HEK293 (cell line): ENCODE measurements at regions not wholly inside any gene's neighbourhood (a gene's known extent, or its start where the extent isn't known, plus 50 kb on each side); places are given as distances from the start of the nearest gene placed in this dataset.

Experiments used
- CTCF ChIA-PET: fragments of 350-600 bp; formaldehyde crosslinking; extraction: SDS; loops from one replicate; lab custom pipeline; 2021; ENCODE audit warnings: antibody characterized with exemption; lab: Yijun Ruan, JAX
- POLR2A ChIA-PET: fragments of 300-600 bp; formaldehyde crosslinking; extraction: SDS; loops from one replicate; lab custom pipeline; 2020; ENCODE audit warnings: antibody characterized with exemption, inconsistent platforms; lab: Yijun Ruan, JAX
- H3K27ac ChIP-seq: fragments of 200-500 bp; sonication (Bioruptor generic); 2 replicates; pipeline ENCODE4 v1.5.1; 2014; ENCODE audit warnings: low read depth, low read length, control low read depth, inconsistent platforms; ENCODE audit errors: extremely low read depth
- H3K36me3 ChIP-seq, 2 experiments: fragments of 200-500 bp in 1 of 2; sonication (Bioruptor generic) in 1 of 2; 1 replicate in 1 of 2; 2 replicates in 1 of 2; pipeline ENCODE4 v1.5.1; 2014 to 2017; ENCODE audit warnings: inconsistent platforms in 2 of 2, low read length in 2 of 2; ENCODE audit not compliant: control insufficient read depth in 2 of 2, insufficient read depth in 1 of 2
- H3K4me1 ChIP-seq: fragments of 200-500 bp; sonication (Bioruptor generic); 2 replicates; pipeline ENCODE4 v1.5.1; 2014; ENCODE audit warnings: mild to moderate bottlenecking, low read length, inconsistent platforms; ENCODE audit not compliant: control insufficient read depth, insufficient read depth
- H3K4me3 ChIP-seq: 2 replicates; pipeline ENCODE4 v1.5.1; 2011; ENCODE audit warnings: low read depth, mild to moderate bottlenecking, control low read depth, low read length, moderate library complexity
- H3K9me3 ChIP-seq: fragments of 200-500 bp; sonication (Bioruptor generic); 2 replicates; pipeline ENCODE4 v1.5.1; 2014; ENCODE audit warnings: low read depth, low read length, inconsistent platforms; ENCODE audit not compliant: control insufficient read depth, insufficient read depth
- KLF16 ChIP-seq: fragments of 450-650 bp; formaldehyde crosslinking; IDR thresholded peaks from 2 replicates; pipeline ENCODE4 v1.5.1; 2017; ENCODE audit warnings: missing biosample characterization, missing genetic modification characterization
- KLF8 ChIP-seq: fragments of 450-650 bp; formaldehyde crosslinking; IDR thresholded peaks from 2 replicates; pipeline ENCODE4 v1.5.1; 2016; ENCODE audit warnings: missing biosample characterization, missing genetic modification characterization
- PBX3 ChIP-seq: sonication (generic); formaldehyde crosslinking; IDR thresholded peaks from 2 replicates; pipeline ENCODE4 v1.8.1; 2022; ENCODE audit warnings: mild to moderate bottlenecking, moderate library complexity, missing genetic modification reagents
- WT1 ChIP-seq: fragments of 450-650 bp; formaldehyde crosslinking; IDR thresholded peaks from 2 replicates; pipeline ENCODE4 v1.5.1; 2016; ENCODE audit warnings: missing biosample characterization, missing genetic modification characterization
- ZEB2 ChIP-seq: fragments of 450-650 bp; formaldehyde crosslinking; IDR thresholded peaks from 2 replicates; pipeline ENCODE4 v1.5.1; 2016; ENCODE audit warnings: missing biosample characterization, missing genetic modification characterization
- ZFP37 ChIP-seq: fragments of 450-650 bp; formaldehyde crosslinking; IDR thresholded peaks from 2 replicates; pipeline ENCODE4 v1.5.1; 2016; ENCODE audit warnings: missing biosample characterization, missing genetic modification characterization
- ZFP41 ChIP-seq: fragments of 450-650 bp; formaldehyde crosslinking; IDR thresholded peaks from 2 replicates; pipeline ENCODE4 v1.5.1; 2016; ENCODE audit warnings: missing biosample characterization, missing genetic modification characterization, borderline replicate concordance
- ZIC2 ChIP-seq: fragments of 450-650 bp; formaldehyde crosslinking; IDR thresholded peaks from 2 replicates; pipeline ENCODE4 v1.5.1; 2016; ENCODE audit warnings: missing biosample characterization, missing genetic modification characterization
- ZNF148 ChIP-seq: fragments of 450-650 bp; formaldehyde crosslinking; IDR thresholded peaks from 2 replicates; pipeline ENCODE4 v1.5.0; 2017; ENCODE audit warnings: missing biosample characterization, missing genetic modification characterization, borderline replicate concordance
- ZNF2 ChIP-seq: fragments of 450-650 bp; formaldehyde crosslinking; IDR thresholded peaks from 2 replicates; pipeline ENCODE4 v1.5.1; 2016; ENCODE audit warnings: missing biosample characterization, missing genetic modification characterization
- ZNF214 ChIP-seq: fragments of 450-650 bp; formaldehyde crosslinking; IDR thresholded peaks from 2 replicates; pipeline ENCODE4 v1.5.1; 2017; ENCODE audit warnings: missing biosample characterization, mild to moderate bottlenecking, missing genetic modification characterization, borderline replicate concordance
- ZNF221 ChIP-seq: fragments of 450-650 bp; formaldehyde crosslinking; IDR thresholded peaks from 2 replicates; pipeline ENCODE4 v1.5.1; 2017; ENCODE audit warnings: missing biosample characterization, missing genetic modification characterization, borderline replicate concordance
- ZNF274 ChIP-seq, 2 experiments: fragments of 200-500 bp in 1 of 2; fragments of 450-650 bp in 1 of 2; sonication (Bioruptor generic) in 1 of 2; formaldehyde crosslinking in 1 of 2; IDR thresholded peaks; 2 replicates each; pipeline versions ENCODE4 v1.5.1 to v1.6.1; 2014 to 2016; ENCODE audit warnings: borderline replicate concordance in 1 of 2, inconsistent platforms in 1 of 2, low read length in 1 of 2, missing biosample characterization in 1 of 2, missing genetic modification characterization in 1 of 2
- ZNF544 ChIP-seq: fragments of 450-650 bp; formaldehyde crosslinking; IDR thresholded peaks from 2 replicates; pipeline ENCODE4 v1.5.0; 2017; ENCODE audit warnings: missing biosample characterization, missing genetic modification characterization
- ZNF561 ChIP-seq: fragments of 450-650 bp; IDR thresholded peaks from 2 replicates; pipeline ENCODE4 v1.5.1; 2018; ENCODE audit warnings: missing biosample characterization, missing genetic modification characterization, borderline replicate concordance
- ZNF596 ChIP-seq: fragments of 450-650 bp; IDR thresholded peaks from 2 replicates; pipeline ENCODE4 v1.5.0; 2018; ENCODE audit warnings: missing biosample characterization, mild to moderate bottlenecking, missing genetic modification characterization, moderate library complexity
- ZNF776 ChIP-seq: fragments of 450-650 bp; formaldehyde crosslinking; IDR thresholded peaks from 2 replicates; pipeline ENCODE4 v1.5.0; 2017; ENCODE audit warnings: missing biosample characterization, missing genetic modification characterization, borderline replicate concordance
- ZNF792 ChIP-seq: fragments of 450-650 bp; formaldehyde crosslinking; IDR thresholded peaks from 2 replicates; pipeline ENCODE4 v1.5.1; 2016; ENCODE audit warnings: missing biosample characterization, missing genetic modification characterization
- ZNF830 ChIP-seq: fragments of 450-650 bp; IDR thresholded peaks from 2 replicates; pipeline ENCODE4 v1.5.0; 2018; ENCODE audit warnings: missing biosample characterization, missing genetic modification characterization, low read depth, mild to moderate bottlenecking, moderate library complexity

GRCh38 chr18:47731276-47731675 is 199.2 kb downstream of the SMAD2 start (continued):
- TF ChIP-seq PBX3 (CRISPR knock-in tag) (no peak), KLF8 (no peak), ZIC2 (tag by site-specific recombination) (no peak), WT1 (tag by site-specific recombination) (no peak), ZNF148 (tag by site-specific recombination) (no peak), ZNF830 (tag by site-specific recombination) (no peak), ZFP41 (tag by site-specific recombination) (no peak), ZNF544 (no peak), ZNF214 (no peak), ZNF561 (tag by site-specific recombination) (no peak), ZNF596 (no peak)

- Histone ChIP-seq H3K27ac (no peak overlapping the region), H3K36me3 (no peaks in the 10 kb centered on the region), H3K4me1 (no peaks in the 10 kb centered on the region), H3K9me3 (no peaks in the 10 kb centered on the region), H3K4me3 (no peak overlapping the region)
- CTCF ChIA-PET = interaction anchor here (1.2 to 1.8 kb wide), 3 partner anchors 24 to 146 kb away, joined by 4 to 6 read pairs (median 4); no protein-coding TSS in a partner anchor
- TF ChIP-seq ZNF2 (tag by site-specific recombination) (no peak), ZIC2 (tag by site-specific recombination) (0 out of 2 replicates have a peak, but pooled peaks have one; percentile 9)
- POLR2A ChIA-PET = no interaction called here
These were observed 199.7 kb downstream of the SMAD2 start for GRCh38 chr18:47730795-47731194.

- H3K36me3 ChIP-seq = no peaks in the 10 kb centered on the region
- H3K4me3 ChIP-seq = no peak overlapping the region
- ChIA-PET CTCF (interaction anchor here (1.8 kb wide), 1 partner anchor 25 kb away, joined by 6 read pairs; no protein-coding TSS in a partner anchor), POLR2A (no interaction called here)
- no peaks in the 10 kb centered on the region for H3K9me3 ChIP-seq
- TF ChIP-seq ZNF792 (tag by site-specific recombination) (no peak), ZFP37 (tag by site-specific recombination) (no peak), KLF16 (tag by site-specific recombination) (no peak), ZNF221 (tag by site-specific recombination) (no peak), ZIC2 (tag by site-specific recombination) (no peak), ZNF544 (no peak), ZNF776 (tag by site-specific recombination) (no peak), ZNF561 (tag by site-specific recombination) (no peak), ZNF274 (IDR thresholded peaks at IDR 0.05; ENCODE audit: low read length) (no peak), ZNF274 (tag by site-specific recombination; IDR thresholded peaks at IDR 0.05; ENCODE audit: borderline replicate concordance) (no peak), ZEB2 (tag by site-specific recombination) (no peak)
- no peaks in the 10 kb centered on the region for H3K4me1 ChIP-seq
- no peak overlapping the region for H3K27ac ChIP-seq
These were observed 201.1 kb downstream of the SMAD2 start for GRCh38 chr18:47729356-47729755.
